ENCODE measurements at regions not wholly inside any gene's neighbourhood (a gene's known extent, or its start where the extent isn't known, plus 50 kb on each side); places are given as distances from the start of the nearest gene placed in this dataset.

GRCh38 chr3:30180310-30181177 is 425.9 kb upstream of the TGFBR2 start:
- H3K36me3 ChIP-seq = no peaks in the 10 kb centered on the region
- TF ChIP-seq CTCF (IDR thresholded peaks at IDR 0.05) (no peak), POLR2A (IDR thresholded peaks at IDR 0.05) (no peak)
- H3K27ac ChIP-seq = no peak overlapping the region
- no peaks in the 10 kb centered on the region for H3K27me3 ChIP-seq
- H3K9me3 ChIP-seq = no peaks in the 10 kb centered on the region
- H3K4me3 ChIP-seq = no peak overlapping the region
- H3K4me1 ChIP-seq = no peaks in the 10 kb centered on the region
- no peak for DNase-seq

- no peaks in the 10 kb centered on the region for H3K9me3 ChIP-seq
- no peak for DNase-seq
- no peaks in the 10 kb centered on the region for H3K4me1 ChIP-seq
- no peaks in the 10 kb centered on the region for H3K36me3 ChIP-seq
- H3K4me3 ChIP-seq = no peak overlapping the region
- H3K27me3 ChIP-seq = no peaks in the 10 kb centered on the region
- TF ChIP-seq CTCF (IDR thresholded peaks at IDR 0.05) (no peak), POLR2A (IDR thresholded peaks at IDR 0.05) (no peak)
- no peak overlapping the region for H3K27ac ChIP-seq
Measured at GRCh38 chr3:30181178-30181465, 425.3 kb upstream of the TGFBR2 start.

GRCh38 chr3:30181581-30181980 is 424.8 kb upstream of the TGFBR2 start:
- Histone ChIP-seq H3K4me1 (no peaks in the 10 kb centered on the region), H3K9me3 (no peaks in the 10 kb centered on the region), H3K36me3 (no peaks in the 10 kb centered on the region), H3K27ac (no peak overlapping the region), H3K4me3 (no peak overlapping the region), H3K27me3 (no peaks in the 10 kb centered on the region)
- no peak for DNase-seq
- TF ChIP-seq POLR2A (IDR thresholded peaks at IDR 0.05) (no peak), CTCF (IDR thresholded peaks at IDR 0.05) (no peak)

- Histone ChIP-seq H3K27ac (no peak overlapping the region), H3K9me3 (no peaks in the 10 kb centered on the region), H3K4me3 (no peak overlapping the region), H3K36me3 (no peaks in the 10 kb centered on the region), H3K4me1 (no peaks in the 10 kb centered on the region), H3K27me3 (no peaks in the 10 kb centered on the region)
- no peak for TF ChIP-seq POLR2A (IDR thresholded peaks at IDR 0.05)
- TF ChIP-seq CTCF (IDR thresholded peaks at IDR 0.05) = no peak
- DNase-seq = no peak
Measured at GRCh38 chr3:30183421-30183820, 423.0 kb upstream of the TGFBR2 start.

- TF ChIP-seq POLR2A (IDR thresholded peaks at IDR 0.05) (no peak), CTCF (IDR thresholded peaks at IDR 0.05) (no peak)
- H3K4me3 ChIP-seq = no peak overlapping the region
- no peaks in the 10 kb centered on the region for H3K36me3 ChIP-seq
- no peaks in the 10 kb centered on the region for H3K4me1 ChIP-seq
- no peak overlapping the region for H3K27ac ChIP-seq
- no peaks in the 10 kb centered on the region for H3K9me3 ChIP-seq
- H3K27me3 ChIP-seq = no peaks in the 10 kb centered on the region
- no peak for DNase-seq
Measured at GRCh38 chr3:30184091-30184810, 422.1 kb upstream of the TGFBR2 start.

Measured in Peyer's patch (tissue), 4 donors.